ENCODE measurements at regions not wholly inside any gene's neighbourhood (a gene's known extent, or its start where the extent isn't known, plus 50 kb on each side); places are given as distances from the start of the nearest gene placed in this dataset.

DNA sequence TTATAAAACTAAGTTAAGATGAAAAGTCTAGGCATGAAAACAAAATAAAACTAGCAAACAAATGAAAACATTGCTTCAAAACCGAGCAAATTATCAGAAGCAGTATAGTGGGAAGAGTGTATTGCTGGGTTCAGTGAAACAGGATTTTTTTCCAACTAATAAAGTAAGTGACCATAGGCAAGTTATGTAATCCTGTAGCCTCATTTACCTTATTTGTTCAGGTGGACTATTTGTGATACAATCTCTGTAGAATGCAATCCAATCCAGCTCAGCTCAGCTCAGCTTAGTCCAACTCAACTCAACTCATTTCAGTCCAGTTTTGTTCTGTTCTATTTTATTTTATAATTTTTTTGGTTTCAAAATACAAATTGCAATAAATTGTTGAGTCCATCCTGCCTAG is 276.7 kb upstream of the LRIG3 start:
- TF ChIP-seq, protein P1, sequence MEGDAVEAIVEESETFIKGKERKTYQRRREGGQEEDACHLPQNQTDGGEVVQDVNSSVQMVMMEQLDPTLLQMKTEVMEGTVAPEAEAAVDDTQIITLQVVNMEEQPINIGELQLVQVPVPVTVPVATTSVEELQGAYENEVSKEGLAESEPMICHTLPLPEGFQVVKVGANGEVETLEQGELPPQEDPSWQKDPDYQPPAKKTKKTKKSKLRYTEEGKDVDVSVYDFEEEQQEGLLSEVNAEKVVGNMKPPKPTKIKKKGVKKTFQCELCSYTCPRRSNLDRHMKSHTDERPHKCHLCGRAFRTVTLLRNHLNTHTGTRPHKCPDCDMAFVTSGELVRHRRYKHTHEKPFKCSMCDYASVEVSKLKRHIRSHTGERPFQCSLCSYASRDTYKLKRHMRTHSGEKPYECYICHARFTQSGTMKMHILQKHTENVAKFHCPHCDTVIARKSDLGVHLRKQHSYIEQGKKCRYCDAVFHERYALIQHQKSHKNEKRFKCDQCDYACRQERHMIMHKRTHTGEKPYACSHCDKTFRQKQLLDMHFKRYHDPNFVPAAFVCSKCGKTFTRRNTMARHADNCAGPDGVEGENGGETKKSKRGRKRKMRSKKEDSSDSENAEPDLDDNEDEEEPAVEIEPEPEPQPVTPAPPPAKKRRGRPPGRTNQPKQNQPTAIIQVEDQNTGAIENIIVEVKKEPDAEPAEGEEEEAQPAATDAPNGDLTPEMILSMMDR (IDR thresholded peaks at IDR 0.05), result no peak
- TF ChIP-seq POLR2A (IDR thresholded peaks at IDR 0.05), result no peak

Measured in right lobe of liver (tissue), 4 donors.